ENCODE measurements at regions not wholly inside any gene's neighbourhood (a gene's known extent, or its start where the extent isn't known, plus 50 kb on each side); places are given as distances from the start of the nearest gene placed in this dataset.

- TF ChIP-seq POLR2A (IDR thresholded peaks at IDR 0.05; ENCODE audit: low read length) (no peak), GATA1 (IDR thresholded peaks at IDR 0.05; ENCODE audit: low read depth, low read length) (no peak)
These were observed 353.9 kb downstream of the CHL1 start for GRCh38 chr3:550471-550870.

Data from erythroblast (primary cell).